Sigmoid colon (tissue), 4 donors: ENCODE measurements at regions not wholly inside any gene's neighbourhood (a gene's known extent, or its start where the extent isn't known, plus 50 kb on each side); places are given as distances from the start of the nearest gene placed in this dataset.

ENCODE experiments used
- POLR2A ChIP-seq, 2 donors: fragments of 450-650 bp; IDR thresholded peaks; one replicate each; pipeline ENCODE4 v1.6.1; 2016; ENCODE audit warnings: antibody characterized with exemption in 2 of 2, mild to moderate bottlenecking in 2 of 2, moderate library complexity in 2 of 2
- POLR2AphosphoS5 ChIP-seq, 4 donors: sonication (generic); formaldehyde crosslinking; IDR thresholded peaks; one replicate each; pipeline ENCODE4 v1.6.1; 2017; ENCODE audit warnings: antibody characterized with exemption in 4 of 4
- TF ChIP-seq, protein P1 (sequence below), 4 experiments: fragments of 450-650 bp in 3 of 4; fragments of 200-600 bp in 1 of 4; IDR thresholded peaks; one replicate each; pipeline ENCODE4 v1.5.1; 2016 to 2019; ENCODE audit warnings: antibody characterized with exemption in 4 of 4, mild to moderate bottlenecking in 3 of 4, moderate library complexity in 2 of 4

DNA sequence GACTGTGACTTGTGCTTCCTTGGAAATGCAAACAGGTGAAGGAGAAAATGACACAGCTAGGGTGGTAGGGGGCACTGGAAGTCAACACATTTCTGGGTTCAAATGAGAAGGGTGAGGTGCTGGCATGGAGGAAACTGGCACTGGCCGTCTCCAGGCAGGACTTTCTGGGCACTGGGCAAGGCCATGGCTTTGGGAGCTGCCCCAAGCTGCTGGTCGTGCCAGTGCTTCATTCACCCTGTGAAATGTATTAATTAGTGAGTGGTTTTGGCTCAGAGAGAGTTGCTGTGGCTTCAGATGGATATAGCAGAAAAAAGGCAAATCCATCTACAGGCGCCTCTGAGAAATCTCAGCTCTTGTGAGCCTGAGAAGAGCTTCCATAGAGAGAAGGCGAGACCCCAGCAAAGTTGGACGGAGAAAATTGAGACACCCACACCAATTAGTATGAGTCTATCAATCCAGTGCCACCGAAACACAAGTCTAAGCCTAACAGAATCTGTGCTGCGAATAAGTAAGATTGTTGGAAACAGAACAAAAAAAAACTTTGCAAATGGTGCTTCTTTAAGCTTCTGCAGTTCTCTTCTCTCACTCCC is 202.1 kb upstream of the TNP1 start:
- TF ChIP-seq, protein P1, sequence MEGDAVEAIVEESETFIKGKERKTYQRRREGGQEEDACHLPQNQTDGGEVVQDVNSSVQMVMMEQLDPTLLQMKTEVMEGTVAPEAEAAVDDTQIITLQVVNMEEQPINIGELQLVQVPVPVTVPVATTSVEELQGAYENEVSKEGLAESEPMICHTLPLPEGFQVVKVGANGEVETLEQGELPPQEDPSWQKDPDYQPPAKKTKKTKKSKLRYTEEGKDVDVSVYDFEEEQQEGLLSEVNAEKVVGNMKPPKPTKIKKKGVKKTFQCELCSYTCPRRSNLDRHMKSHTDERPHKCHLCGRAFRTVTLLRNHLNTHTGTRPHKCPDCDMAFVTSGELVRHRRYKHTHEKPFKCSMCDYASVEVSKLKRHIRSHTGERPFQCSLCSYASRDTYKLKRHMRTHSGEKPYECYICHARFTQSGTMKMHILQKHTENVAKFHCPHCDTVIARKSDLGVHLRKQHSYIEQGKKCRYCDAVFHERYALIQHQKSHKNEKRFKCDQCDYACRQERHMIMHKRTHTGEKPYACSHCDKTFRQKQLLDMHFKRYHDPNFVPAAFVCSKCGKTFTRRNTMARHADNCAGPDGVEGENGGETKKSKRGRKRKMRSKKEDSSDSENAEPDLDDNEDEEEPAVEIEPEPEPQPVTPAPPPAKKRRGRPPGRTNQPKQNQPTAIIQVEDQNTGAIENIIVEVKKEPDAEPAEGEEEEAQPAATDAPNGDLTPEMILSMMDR (IDR thresholded peaks at IDR 0.05), result no peak
- TF ChIP-seq POLR2AphosphoS5 (IDR thresholded peaks at IDR 0.05) (no peak), POLR2A (IDR thresholded peaks at IDR 0.05) (no peak)
